GM21360 (cell line): ENCODE measurements at regions not wholly inside any gene's neighbourhood (a gene's known extent, or its start where the extent isn't known, plus 50 kb on each side); places are given as distances from the start of the nearest gene placed in this dataset.
"Not testable (repeated sequence)": the region's sequence is repeated elsewhere in the genome, so short reads cannot be mapped to it uniquely, and the experiment has no call there.

Source experiments
- ATAC-seq: cut with Tn5 transposase; IDR thresholded peaks from one replicate; pipeline ENCODE4 v1.9.1; 2021; ENCODE audit warnings: mild to moderate bottlenecking, moderate library complexity; ENCODE audit not compliant: unreplicated experiment

DNA sequence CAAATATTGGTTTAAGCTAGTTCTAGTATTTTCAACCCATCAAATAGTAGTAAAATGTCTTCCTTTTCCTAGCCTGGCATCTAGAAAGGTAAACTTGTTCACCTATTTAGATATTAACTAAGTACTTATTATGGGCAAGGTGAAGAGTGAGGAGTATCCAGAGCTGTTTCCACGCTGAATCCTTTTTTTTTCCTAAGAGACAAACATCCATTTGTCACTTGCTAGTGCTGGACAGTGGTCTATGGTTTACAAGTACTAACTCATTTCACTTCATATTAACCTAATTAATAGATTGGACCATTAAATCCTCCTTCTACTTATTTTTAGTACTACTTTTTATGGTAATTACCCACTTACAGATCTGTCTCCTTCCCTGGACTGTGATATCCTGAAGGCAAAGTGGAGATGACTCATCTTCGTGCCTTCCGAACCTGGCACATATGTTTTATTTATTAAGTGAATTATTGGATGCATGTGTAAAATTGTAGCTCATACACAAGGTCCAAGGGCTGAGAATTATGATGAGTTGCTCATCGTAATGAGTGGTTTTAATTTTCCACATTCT, 159.6 kb upstream of the IGFBP3 start:
- ATAC-seq = no peak

DNA sequence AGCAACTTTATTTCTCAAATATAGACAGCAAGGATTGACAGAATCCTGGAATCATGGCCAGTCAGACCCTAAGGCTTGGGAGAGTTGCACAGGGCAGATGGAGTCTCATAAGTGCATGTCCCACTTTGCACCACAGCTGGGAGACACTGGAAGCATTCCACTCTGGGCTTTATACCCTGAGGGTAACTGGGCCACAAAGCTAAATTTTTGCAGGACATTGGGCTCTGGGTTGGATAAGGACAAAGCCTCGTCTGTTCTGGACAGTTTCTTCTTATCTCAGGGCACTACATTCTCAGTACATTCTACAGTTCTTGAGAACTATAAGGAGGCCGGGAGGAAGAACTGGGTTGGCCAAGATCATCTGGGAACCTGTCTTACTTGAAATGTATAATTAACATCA, 158.3 kb upstream of the IGFBP3 start:
- ATAC-seq = no peak

DNA sequence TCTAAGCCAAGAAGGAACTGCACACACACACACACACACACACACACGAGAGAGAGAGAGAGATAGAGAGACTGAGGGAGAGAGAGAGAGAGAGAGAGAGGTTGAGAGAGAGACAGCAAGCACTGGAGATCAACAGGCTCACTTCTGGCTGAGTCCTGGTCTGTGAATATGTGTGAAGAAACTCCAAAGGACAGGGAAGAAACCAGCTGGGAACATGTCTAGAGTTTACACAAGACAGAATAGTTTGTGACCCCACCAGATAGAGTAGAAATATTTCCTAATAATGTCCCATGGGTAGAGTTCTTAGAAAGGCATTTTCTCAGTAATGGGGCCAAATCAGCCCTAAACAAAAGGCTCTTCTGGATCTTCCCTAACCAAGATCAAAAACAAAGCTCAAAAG, 155.5 kb upstream of the IGFBP3 start:
- no peak for ATAC-seq

DNA sequence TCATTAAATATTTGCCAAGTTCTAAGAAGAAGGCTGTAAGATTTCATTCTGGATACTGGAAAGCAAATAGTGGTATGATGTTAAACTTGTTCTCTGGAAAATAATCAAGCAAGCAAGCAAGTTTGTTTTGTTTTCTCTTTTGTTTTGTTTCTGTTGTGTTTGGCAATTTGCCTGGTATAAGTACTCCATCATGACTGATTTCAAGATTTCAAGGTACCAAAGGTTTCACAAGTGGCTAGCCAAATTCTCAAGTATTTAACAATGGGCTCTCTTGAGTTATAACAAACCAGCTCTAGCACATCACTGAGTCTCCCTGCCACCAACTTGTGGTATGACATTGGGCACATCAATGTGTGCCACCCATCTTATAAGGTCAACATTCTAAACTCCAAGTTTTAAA, 151.7 kb upstream of the IGFBP3 start:
- no peak for ATAC-seq

- ATAC-seq = no peak
Measured at GRCh38 chr7:46071601-46072000, 150.5 kb upstream of the IGFBP3 start.

DNA sequence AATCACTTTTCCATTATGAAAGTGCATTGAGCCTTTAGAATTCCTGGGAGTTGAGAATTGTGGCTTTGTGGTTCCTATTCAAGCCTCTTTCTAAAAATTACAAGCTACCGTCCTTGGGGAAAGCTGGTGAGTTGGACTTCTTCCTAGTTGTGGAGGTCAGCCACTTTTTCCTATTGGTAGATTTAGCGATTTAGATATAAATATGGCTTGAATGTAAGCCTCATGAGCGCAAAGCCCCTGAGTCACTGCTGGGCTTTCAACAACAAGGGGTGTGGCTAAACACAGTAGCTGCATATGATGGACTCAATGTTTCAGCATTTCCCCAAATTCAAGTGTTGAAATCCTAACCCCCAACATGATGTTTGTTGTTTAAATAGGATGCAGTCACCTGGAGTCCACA, 150.0 kb upstream of the IGFBP3 start:
- no peak for ATAC-seq

DNA sequence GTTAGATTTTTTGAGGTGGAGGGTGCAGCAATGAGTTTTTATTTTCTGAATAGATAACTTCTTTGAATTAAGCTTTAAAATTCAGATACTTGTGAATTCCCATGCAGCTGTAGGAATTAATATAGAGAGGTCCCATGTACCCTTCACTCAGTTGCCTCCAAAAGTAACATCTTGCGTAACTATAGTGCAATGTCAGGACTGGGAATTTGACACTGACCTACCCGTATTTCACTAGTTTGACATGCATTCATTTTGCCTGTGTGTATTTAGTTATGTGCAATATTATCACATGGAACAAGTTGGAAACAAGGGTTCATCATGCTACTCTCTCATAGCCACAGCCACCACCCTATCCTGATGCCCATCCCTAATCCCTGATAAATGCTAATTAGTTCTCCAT, 147.1 kb upstream of the IGFBP3 start:
- ATAC-seq = no peak

GRCh38 chr7:46059308-46060020, 138.4 kb upstream of the IGFBP3 start:
- no peak for ATAC-seq

DNA sequence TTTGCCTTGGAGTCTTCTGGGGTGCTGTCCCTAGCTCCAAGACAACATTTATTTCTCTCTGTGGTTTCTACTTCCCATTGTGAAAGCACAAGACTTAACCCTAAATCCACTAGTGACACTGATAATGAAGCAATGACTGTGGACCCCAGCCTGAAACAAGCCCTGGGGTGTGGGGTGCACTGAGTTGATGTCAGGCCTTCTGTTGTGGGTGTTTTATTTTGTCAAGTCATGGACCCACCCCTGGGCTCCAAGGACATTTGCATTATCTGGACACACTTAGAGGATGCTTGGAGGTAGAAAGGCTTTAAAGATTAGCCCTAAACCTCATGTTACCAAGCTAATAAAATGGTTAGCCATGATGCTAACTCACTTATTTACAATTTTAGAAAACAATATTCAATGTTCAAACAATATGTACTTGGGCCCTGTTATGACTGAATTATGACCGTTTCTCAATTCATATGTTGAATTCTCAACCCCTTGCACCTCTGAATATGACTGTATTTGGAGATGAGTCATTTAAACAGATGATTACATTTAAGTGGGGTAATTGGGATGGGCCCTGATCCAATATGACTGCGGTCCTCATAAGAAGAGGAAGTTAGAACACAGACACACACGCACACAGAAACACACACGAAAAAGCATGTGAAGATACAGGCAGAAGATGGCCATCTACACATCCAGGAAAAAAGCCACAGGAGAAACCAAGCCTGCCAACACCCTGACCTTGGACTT, 137.2 kb upstream of the IGFBP3 start:
- ATAC-seq = no peak

- ATAC-seq = no peak
Measured at GRCh38 chr7:46054915-46055314, 133.8 kb upstream of the IGFBP3 start.

DNA sequence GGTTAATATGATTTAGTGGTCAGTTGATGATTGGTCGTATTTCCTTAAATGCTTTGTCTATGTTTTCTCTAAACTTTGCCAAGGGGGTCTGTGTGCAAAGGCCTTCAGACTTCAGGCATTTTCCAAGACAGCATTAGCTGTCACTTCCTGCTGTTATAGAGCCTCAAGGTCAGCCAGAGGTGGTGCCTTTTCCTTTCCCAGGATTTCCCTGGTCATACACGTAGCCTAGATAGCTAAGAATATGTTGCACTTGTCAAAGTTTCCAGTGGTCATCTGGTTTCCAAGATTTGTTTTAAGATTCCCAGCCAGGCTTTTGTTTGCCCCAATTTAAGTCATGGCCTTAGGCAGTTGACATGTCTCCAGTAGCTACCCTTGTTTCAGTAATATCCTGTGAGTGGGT, 133.2 kb upstream of the IGFBP3 start:
- no peak for ATAC-seq

DNA sequence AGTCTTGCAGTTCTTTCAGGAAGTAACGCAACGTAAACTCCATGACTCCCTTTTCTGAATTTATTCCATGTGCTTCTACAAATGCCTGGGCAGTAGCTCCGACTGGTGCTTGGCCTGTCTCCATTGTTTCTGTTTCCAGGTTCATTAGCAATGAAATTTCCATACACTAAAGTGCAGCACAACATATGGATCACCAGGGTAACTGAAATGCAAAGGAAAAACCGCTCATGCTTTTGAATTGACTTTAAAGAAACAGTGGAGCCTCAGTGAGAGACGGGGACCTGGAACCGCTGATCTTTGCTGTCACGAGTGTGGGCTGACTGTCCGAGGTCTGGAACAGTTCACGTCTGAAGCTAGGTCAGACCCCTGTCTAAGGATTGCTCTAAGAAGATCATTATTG, 126.5 kb upstream of the IGFBP3 start:
- no peak for ATAC-seq

DNA sequence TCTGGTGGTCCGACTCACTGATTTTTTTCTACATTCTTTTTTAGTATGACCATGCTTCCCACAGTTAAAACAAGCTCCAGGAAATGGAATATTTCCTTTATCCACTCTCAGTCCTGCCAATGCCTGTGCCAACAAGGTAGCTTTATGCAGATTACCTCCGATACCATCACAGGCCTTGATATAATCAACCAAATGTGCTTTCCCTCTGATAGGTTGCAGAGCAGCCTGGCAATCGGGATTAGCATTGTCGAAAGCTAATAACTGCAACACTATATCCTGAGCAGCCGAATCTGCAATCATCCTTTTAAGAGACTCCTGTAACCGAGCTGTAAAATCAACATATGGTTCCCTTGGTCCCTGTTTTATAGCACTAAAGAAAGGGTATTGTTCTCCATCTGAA, 122.3 kb upstream of the IGFBP3 start:
- not testable (repeated sequence) for ATAC-seq

DNA sequence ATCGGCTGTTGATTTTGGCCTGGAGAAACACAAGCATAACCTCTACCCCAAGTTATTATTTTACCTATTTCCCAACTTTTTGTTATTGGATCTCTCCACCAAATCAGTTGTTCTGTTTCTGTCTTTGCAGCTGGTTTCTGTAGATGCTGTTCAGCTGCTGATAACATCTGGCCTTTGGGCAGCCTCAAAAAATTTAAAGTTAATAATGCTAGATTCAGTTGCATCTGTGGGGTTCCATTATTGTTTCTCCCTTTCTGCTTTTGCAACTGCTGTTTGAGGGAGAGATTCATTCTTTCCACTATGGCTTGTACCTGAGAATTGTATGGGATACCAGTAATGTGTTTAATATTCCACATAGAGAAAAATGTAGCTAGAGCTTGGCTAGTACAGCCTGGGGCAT, 118.7 kb upstream of the IGFBP3 start:
- ATAC-seq = not testable (repeated sequence)

DNA sequence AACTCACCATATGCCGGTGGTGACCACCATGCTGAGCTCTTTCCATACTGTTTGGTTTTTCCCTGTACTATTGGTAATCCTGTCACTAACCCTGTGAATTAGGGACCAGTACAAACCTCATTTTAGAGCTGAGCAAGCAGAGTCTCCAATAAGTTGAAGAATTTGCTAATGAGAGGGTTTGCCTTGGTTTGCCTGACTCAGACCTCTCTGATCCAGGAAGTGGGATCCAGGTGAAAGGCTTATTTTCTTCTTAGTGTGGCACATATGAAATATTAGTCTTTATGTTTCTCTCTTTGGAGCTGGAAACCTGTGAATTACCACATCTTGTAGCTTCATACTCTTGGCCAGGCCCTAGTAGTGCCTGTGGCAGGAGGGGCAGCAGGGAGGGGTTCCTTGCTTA, 114.1 kb upstream of the IGFBP3 start:
- ATAC-seq = no peak

DNA sequence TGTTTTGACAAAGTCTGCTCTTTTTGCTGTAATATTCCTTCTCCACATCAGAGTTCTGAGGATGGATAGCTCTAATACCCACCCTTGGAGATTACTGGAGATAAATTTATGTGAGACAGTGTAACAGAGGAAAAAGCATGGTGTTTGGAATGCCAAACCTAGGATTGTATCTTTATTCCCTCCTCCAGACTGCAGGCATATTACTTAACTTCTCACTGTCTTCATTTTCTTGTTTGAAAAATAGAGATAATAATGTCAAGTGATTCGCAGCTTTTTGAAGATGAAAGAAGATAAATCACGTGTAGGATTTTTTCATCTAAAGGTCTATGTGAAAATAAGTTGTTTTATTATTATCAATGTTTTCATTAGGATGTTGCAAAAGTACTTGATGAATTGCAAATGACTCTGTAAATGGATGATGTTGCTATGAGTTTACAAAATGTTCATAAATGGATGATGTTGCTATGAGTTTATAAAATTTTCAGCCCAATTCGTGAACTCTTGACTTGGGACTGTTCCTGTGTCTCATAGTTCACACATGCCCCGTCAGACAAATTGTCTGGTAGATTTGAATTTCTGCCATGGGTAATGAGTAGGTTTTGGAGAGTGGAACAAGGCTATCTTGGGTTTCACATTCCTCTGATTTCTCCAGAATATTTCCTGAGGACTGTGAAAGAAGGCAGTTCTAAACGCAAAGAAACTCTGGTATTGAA, 113.1 kb upstream of the IGFBP3 start:
- no peak for ATAC-seq

DNA sequence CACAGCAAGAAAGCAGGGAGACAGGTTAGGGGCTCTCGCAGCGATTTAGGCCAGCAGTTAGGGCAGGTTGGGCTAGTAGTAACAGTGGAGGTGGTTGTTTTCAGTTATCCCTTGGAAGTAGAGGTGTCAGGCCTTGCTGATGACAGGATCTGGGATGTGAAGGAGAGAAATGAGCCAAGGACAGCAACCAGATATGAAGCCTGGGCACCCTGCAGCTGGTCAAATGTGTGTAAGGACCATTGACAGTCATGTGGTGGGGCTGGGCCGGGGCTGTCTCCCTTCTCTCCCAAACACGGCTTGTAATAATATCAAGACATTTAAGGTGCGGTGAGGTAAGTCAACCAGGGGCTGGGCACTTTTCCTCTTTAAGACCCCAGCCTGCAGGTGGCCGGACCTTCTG, 112.5 kb upstream of the IGFBP3 start:
- no peak for ATAC-seq

GRCh38 chr7:46032942-46033341, 111.9 kb upstream of the IGFBP3 start:
- no peak for ATAC-seq

- no peak for ATAC-seq
Measured at GRCh38 chr7:46032353-46032752, 111.3 kb upstream of the IGFBP3 start.

- ATAC-seq = no peak
Measured at GRCh38 chr7:46029111-46029704, 108.1 kb upstream of the IGFBP3 start.

DNA sequence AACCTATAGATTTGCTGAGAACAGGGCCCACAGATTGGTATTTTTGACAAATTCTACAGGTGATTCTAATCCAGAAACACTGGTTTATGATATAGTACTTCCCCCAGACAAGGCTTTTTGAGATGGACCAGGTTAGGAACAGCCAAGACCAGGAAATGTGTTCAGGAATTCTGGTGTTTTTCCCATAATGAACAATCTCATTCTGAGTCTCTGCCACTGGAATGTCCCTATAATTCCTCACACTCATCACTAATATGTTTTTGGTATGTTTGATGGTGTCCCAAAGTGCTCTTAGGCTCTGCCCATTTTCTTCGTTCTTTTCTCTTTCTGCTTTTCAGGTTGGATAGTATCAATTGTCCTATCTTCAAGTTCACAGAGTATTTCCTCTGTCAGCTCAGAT, 107.2 kb upstream of the IGFBP3 start:
- ATAC-seq = no peak
